K562 (cell line): ENCODE measurements at regions not wholly inside any gene's neighbourhood (a gene's known extent, or its start where the extent isn't known, plus 50 kb on each side); places are given as distances from the start of the nearest gene placed in this dataset.
"Not testable (repeated sequence)": the region's sequence is repeated elsewhere in the genome, so short reads cannot be mapped to it uniquely, and the experiment has no call there.

Source experiments
- ATAC-seq: fragments of 200-7000 bp; cut with Tn5 transposase; 3 replicates; pipeline ENCODE4 v1.9.1; 2020; ENCODE audit warnings: moderate library complexity
- BruUV-seq: library from RNA; stranded (reverse); fragments of 400-500 nt; replicated peaks from 2 replicates; lab custom pipeline; 2021; lab: Mats Ljungman, UMichigan
- CTCF ChIA-PET: fragments of 300-600 bp; formaldehyde crosslinking; extraction: SDS; loops from one replicate; lab custom pipeline; 2021; ENCODE audit warnings: low intra/inter-chr PET ratio; lab: Yijun Ruan, JAX
- POLR2A ChIA-PET: fragments of 300-600, 350-650 bp; sonication (Branson Sonifier 250); formaldehyde crosslinking; extraction: SDS; loops from one replicate; lab custom pipeline; 2021; ENCODE audit warnings: antibody characterized with exemption, inconsistent platforms; lab: Yijun Ruan, JAX
- DNase-seq, 4 experiments: peaks; one replicate each; pipeline versions ENCODE4 v3.0.0 to v3.0.0-alpha.2; 2011 to 2018; ENCODE audit warnings: low spot score in 3 of 4, mixed read lengths in 3 of 4; ENCODE audit errors: extremely low read depth in 1 of 4
- FAIRE-seq: peaks from 2 replicates; lab custom pipeline; 2011; peaks lifted over from hg19 to GRCh38; lab: Jason Lieb, UNC
- H2AFZ ChIP-seq: 2 replicates; pipeline ENCODE4 v1.6.0; 2011; ENCODE audit warnings: low read depth, low read length, control low read depth, inconsistent platforms
- H3K27ac ChIP-seq: fragments of 200-600 bp; 3 replicates; pipeline ENCODE4 v1.8.0; 2011; ENCODE audit warnings: low read depth, mild to moderate bottlenecking, control low read depth, inconsistent platforms, low read length, moderate library complexity, mixed read lengths; ENCODE audit errors: extremely low read depth
- H3K27me3 ChIP-seq, 2 experiments: fragments of 300-600 bp in 1 of 2; 2 replicates in 1 of 2; 3 replicates in 1 of 2; pipeline versions ENCODE4 v1.6.0 to v1.8.0; 2011; ENCODE audit warnings: inconsistent platforms in 2 of 2, low read length in 2 of 2, mild to moderate bottlenecking in 1 of 2, mixed read lengths in 1 of 2, moderate library complexity in 1 of 2; ENCODE audit not compliant: control insufficient read depth in 2 of 2, insufficient read depth in 2 of 2
- H3K36me3 ChIP-seq: fragments of 300-600 bp; 3 replicates; pipeline ENCODE4 v1.8.0; 2011; ENCODE audit warnings: mild to moderate bottlenecking, low read length, inconsistent platforms; ENCODE audit not compliant: control insufficient read depth, insufficient read depth
- H3K4me1 ChIP-seq, 2 experiments: fragments of 200-600 bp in 1 of 2; replicated peaks in 1 of 2; 2 replicates in 1 of 2; 3 replicates in 1 of 2; pipeline versions ENCODE4 v1.5.1 to v1.8.0; 2011; ENCODE audit warnings: inconsistent platforms in 2 of 2, low read length in 2 of 2, mild to moderate bottlenecking in 1 of 2, mixed read lengths in 1 of 2, moderate library complexity in 1 of 2; ENCODE audit not compliant: control insufficient read depth in 2 of 2, insufficient read depth in 2 of 2
- H3K4me2 ChIP-seq: 2 replicates; pipeline ENCODE4 v1.6.1; 2011; ENCODE audit warnings: low read length, control low read depth, inconsistent platforms, mixed read lengths; ENCODE audit not compliant: insufficient read depth
- H3K4me3 ChIP-seq: fragments of 200-600 bp; sonication (generic), shearing (Covaris generic); 2 replicates; pipeline ENCODE4 v1.5.1; 2016; ENCODE audit warnings: control low read depth, inconsistent platforms
- H3K79me2 ChIP-seq: fragments of 200-600 bp; 3 replicates; pipeline ENCODE4 v1.8.0; 2011; ENCODE audit warnings: low read length, inconsistent platforms; ENCODE audit not compliant: control insufficient read depth, insufficient read depth
- H3K9ac ChIP-seq, 2 experiments: 2 replicates each; pipeline versions ENCODE4 v1.6.0 to v1.6.1; 2011; ENCODE audit warnings: low read depth in 2 of 2, low read length in 2 of 2, control low read depth in 1 of 2, inconsistent platforms in 1 of 2, mild to moderate bottlenecking in 1 of 2, mixed read lengths in 1 of 2; ENCODE audit not compliant: insufficient read depth in 1 of 2
- H3K9me1 ChIP-seq: one replicate; pipeline ENCODE4 v1.6.0; 2011; ENCODE audit warnings: inconsistent platforms, mild to moderate bottlenecking, low read length, moderate library complexity; ENCODE audit not compliant: control insufficient read depth, insufficient read depth
- H3K9me3 ChIP-seq: replicated peaks from 2 replicates; pipeline ENCODE4 v1.5.1; 2011; ENCODE audit warnings: low read depth, low read length, inconsistent platforms; ENCODE audit not compliant: control insufficient read depth, insufficient read depth
- H4K20me1 ChIP-seq: replicated peaks from 2 replicates; pipeline ENCODE4 v1.6.1; 2011; ENCODE audit warnings: low read length, inconsistent platforms, mixed read lengths; ENCODE audit not compliant: control insufficient read depth, insufficient read depth
- MAFG ChIP-seq: fragments of 450-650 bp; conservative IDR thresholded peaks from 2 replicates; pipeline ENCODE4 v1.6.1; 2016; ENCODE audit warnings: missing genetic modification characterization, missing compliant biosample characterization
- NCOR1 ChIP-seq: fragments of 450-650 bp; IDR thresholded peaks from 2 replicates; pipeline ENCODE4 v1.6.1; 2016; ENCODE audit warnings: mild to moderate bottlenecking, moderate library complexity
- PKNOX1 ChIP-seq: fragments of 450-650 bp; IDR thresholded peaks from 2 replicates; pipeline ENCODE4 v1.6.1; 2016
- ZNF316 ChIP-seq: fragments of 450-650 bp; IDR thresholded peaks from 2 replicates; pipeline ENCODE4 v1.6.1; 2016
- WGBS: fragments of 100-300 bp; shearing (Covaris generic); methylation state at CpG from one replicate; pipeline ENCODE4 v1.1.6; 2016; ENCODE audit warnings: low coverage, mixed read lengths; ENCODE audit not compliant: insufficient coverage; ENCODE audit errors: missing lambda C conversion rate; 5-methylcytosine and 5-hydroxymethylcytosine counted together
- in situ Hi-C: fragments of 300-500 bp; cut with MboI; formaldehyde crosslinking; loops from 4 replicates; pipeline ENCODE4 v1.15.0; 2018; ENCODE audit warnings: inconsistent platforms, mixed read lengths
- intact Hi-C: fragments of 100-400 bp; cut with micrococcal nuclease; formaldehyde crosslinking; loops from 2 replicates; pipeline ENCODE4 v1.14.2; 2022
- TF ChIP-seq, protein P1 (sequence below): fragments of 250-450 bp; sonication (Bioruptor Pico); IDR thresholded peaks from 2 replicates; pipeline ENCODE4 v1.4.0; 2020; ENCODE audit warnings: mild to moderate bottlenecking, moderate library complexity

DNA sequence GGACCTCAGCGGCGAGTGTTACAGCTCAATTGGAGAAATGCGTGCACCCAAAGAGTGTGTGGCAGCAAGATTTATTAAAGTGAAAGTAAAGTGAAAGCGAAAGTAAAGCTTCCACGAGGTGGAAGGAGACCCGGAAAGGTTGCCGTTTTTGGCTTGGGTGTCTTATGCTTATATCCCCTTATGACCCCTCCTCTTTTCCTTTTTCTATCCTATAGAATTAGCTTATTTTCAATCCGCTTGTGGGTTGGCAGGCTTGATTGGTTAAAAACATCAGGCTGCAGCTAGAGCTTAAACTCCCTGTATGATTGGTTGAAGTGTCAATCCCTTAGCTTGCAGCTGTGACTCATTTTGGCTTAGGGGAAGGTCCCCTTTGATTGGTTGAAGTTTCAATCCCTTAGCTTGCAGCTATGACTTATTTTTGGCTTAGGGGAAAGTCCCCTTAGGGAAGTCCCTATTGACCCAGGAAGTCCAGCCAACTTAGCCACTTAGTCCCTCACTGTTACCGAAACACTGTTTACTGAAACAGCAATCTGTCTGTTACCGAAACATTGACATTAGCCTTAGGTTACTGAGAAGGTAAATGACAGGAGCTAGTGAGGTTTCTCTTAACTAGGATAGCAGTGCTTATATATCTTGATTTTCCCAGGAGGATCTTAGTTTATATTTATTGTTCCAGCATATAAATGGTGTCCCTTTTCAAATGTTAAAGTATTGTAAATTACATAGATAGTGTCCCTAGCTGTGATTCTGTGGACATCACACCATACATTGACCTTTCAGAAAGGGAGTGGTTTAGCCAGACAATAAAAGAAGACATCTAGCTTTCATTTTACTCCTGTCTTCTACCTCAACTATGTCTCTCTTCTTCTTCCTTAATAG, 575.8 kb downstream of the DACH1 start (continued):
- TF ChIP-seq, protein P1, sequence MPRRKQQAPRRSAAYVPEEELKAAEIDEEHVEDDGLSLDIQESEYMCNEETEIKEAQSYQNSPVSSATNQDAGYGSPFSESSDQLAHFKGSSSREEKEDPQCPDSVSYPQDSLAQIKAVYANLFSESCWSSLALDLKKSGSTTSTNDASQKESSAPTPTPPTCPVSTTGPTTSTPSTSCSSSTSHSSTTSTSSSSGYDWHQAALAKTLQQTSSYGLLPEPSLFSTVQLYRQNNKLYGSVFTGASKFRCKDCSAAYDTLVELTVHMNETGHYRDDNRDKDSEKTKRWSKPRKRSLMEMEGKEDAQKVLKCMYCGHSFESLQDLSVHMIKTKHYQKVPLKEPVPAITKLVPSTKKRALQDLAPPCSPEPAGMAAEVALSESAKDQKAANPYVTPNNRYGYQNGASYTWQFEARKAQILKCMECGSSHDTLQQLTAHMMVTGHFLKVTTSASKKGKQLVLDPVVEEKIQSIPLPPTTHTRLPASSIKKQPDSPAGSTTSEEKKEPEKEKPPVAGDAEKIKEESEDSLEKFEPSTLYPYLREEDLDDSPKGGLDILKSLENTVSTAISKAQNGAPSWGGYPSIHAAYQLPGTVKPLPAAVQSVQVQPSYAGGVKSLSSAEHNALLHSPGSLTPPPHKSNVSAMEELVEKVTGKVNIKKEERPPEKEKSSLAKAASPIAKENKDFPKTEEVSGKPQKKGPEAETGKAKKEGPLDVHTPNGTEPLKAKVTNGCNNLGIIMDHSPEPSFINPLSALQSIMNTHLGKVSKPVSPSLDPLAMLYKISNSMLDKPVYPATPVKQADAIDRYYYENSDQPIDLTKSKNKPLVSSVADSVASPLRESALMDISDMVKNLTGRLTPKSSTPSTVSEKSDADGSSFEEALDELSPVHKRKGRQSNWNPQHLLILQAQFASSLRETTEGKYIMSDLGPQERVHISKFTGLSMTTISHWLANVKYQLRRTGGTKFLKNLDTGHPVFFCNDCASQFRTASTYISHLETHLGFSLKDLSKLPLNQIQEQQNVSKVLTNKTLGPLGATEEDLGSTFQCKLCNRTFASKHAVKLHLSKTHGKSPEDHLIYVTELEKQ (CRISPR knock-in tag), result no peak
- no peak for TF ChIP-seq NCOR1
- peak; percentile 25; the same call in 1 of the 2 replicates for TF ChIP-seq PKNOX1

DNA sequence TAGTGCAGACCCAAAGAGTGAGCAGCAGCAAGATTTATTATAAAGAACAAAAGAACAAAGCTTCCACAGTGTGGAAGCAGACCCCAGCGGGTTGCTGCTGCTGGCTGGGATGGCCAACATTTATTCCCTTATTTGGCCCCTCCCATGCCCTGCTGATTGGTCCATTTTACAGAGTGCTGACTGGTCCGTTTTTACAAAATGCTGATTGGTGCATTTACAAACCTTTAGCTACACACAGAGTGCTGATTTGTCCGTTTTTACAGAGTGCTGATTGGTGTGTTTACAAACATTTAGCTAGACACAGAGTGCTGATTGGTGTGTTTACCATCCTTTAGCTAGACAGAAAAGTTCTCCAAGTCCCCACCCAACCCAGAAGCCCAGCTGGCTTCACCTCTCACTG, 577.0 kb downstream of the DACH1 start:
- ATAC-seq, H2AFZ ChIP-seq, in situ Hi-C loops, POLR2A ChIA-PET, H3K79me2 ChIP-seq, H3K9me3 ChIP-seq, H3K27ac ChIP-seq, H3K4me2 ChIP-seq, H3K4me1 ChIP-seq, FAIRE-seq, H3K4me3 ChIP-seq, intact Hi-C loops, H3K27me3 ChIP-seq, CTCF ChIA-PET, H3K9ac ChIP-seq, DNase-seq, BruUV-seq, H4K20me1 ChIP-seq, H3K36me3 ChIP-seq, H3K9me1 ChIP-seq: not testable (repeated sequence)
- WGBS, result 0% methylated on average over 3 of the region's 3 CpGs
- TF ChIP-seq MAFG (tag) (peak; percentile 63), ZNF316 (peak; percentile 56)
- TF ChIP-seq, all 486 proteins: peak for 2; not testable (repeated sequence) for 484
